Loucy (cell line): ENCODE measurements at regions not wholly inside any gene's neighbourhood (a gene's known extent, or its start where the extent isn't known, plus 50 kb on each side); places are given as distances from the start of the nearest gene placed in this dataset.

Experiments used
- CTCF ChIP-seq: fragments of 200-600 bp; sonication (generic); conservative IDR thresholded peaks from 2 replicates; pipeline ENCODE4 v1.5.1; 2014; ENCODE audit warnings: mild to moderate bottlenecking, antibody characterized with exemption, low read length
- EZH2phosphoT487 ChIP-seq: fragments of 200-600 bp; IDR thresholded peaks from 2 replicates; pipeline ENCODE4 v1.6.1; 2018; ENCODE audit warnings: antibody characterized with exemption, mild to moderate bottlenecking, moderate library complexity, borderline replicate concordance

GRCh38 chr7:101743995-101744360, 73.4 kb upstream of the CUX1 start:
- TF ChIP-seq CTCF (no peak), EZH2phosphoT487 (no peak)
